GM12878 (cell line): ENCODE measurements at regions not wholly inside any gene's neighbourhood (a gene's known extent, or its start where the extent isn't known, plus 50 kb on each side); places are given as distances from the start of the nearest gene placed in this dataset.

Experiments used
- BCL11A ChIP-seq: IDR thresholded peaks from 2 replicates; pipeline ENCODE4 v1.6.1; 2011; ENCODE audit warnings: low read depth, low read length
- CTCF ChIP-seq, 3 experiments: IDR thresholded peaks in 2 of 3; conservative IDR thresholded peaks in 1 of 3; 2 replicates each; pipeline ENCODE4 v1.5.1; 2011; ENCODE audit warnings: low read depth in 3 of 3, low read length in 3 of 3, mild to moderate bottlenecking in 3 of 3, control low read depth in 2 of 3, moderate library complexity in 2 of 3, inconsistent platforms in 1 of 3, mixed read lengths in 1 of 3; ENCODE audit not compliant: control insufficient read depth in 2 of 3, insufficient read depth in 1 of 3; ENCODE audit errors: extremely low read depth in 1 of 3
- EGR1 ChIP-seq, 2 experiments: IDR thresholded peaks; 1 replicate in 1 of 2; 2 replicates in 1 of 2; pipeline ENCODE4 v1.6.1; 2011 to 2012; ENCODE audit warnings: low read depth in 2 of 2, low read length in 2 of 2, borderline replicate concordance in 1 of 2, mild to moderate bottlenecking in 1 of 2, moderate library complexity in 1 of 2
- FOXM1 ChIP-seq: IDR thresholded peaks from 2 replicates; pipeline ENCODE4 v1.6.1; 2012; ENCODE audit warnings: low read depth, mild to moderate bottlenecking, inconsistent platforms, low read length, moderate library complexity
- IKZF1 ChIP-seq: fragments of 450-650 bp; conservative IDR thresholded peaks from 2 replicates; pipeline ENCODE4 v1.6.1; 2017; ENCODE audit warnings: antibody characterized with exemption, mild to moderate bottlenecking
- MAX ChIP-seq: IDR thresholded peaks from 2 replicates; pipeline ENCODE4 v1.6.1; 2012; ENCODE audit warnings: low read depth, low read length, improper control_type of control experiment
- NFIC ChIP-seq: IDR thresholded peaks from 2 replicates; pipeline ENCODE4 v1.6.1; 2012; ENCODE audit warnings: low read depth, mild to moderate bottlenecking, inconsistent platforms, low read length, moderate library complexity
- PKNOX1 ChIP-seq: fragments of 450-650 bp; IDR thresholded peaks from 2 replicates; pipeline ENCODE4 v1.6.1; 2016; ENCODE audit warnings: mild to moderate bottlenecking
- POLR2AphosphoS5 ChIP-seq: IDR thresholded peaks from 2 replicates; pipeline ENCODE4 v1.6.1; 2011; ENCODE audit warnings: mild to moderate bottlenecking, low read length, inconsistent platforms
- RAD21 ChIP-seq: IDR thresholded peaks from 2 replicates; pipeline ENCODE4 v1.6.1; 2011; ENCODE audit warnings: mild to moderate bottlenecking, low read depth, low read length, moderate library complexity; ENCODE audit not compliant: insufficient read depth
- REST ChIP-seq: IDR thresholded peaks from 2 replicates; pipeline ENCODE4 v1.6.1; 2012; ENCODE audit warnings: mild to moderate bottlenecking, low read depth, low read length
- YY1 ChIP-seq: IDR thresholded peaks from 2 replicates; pipeline ENCODE4 v1.6.1; 2011; ENCODE audit warnings: low read depth, mild to moderate bottlenecking, low read length
- ZBTB11 ChIP-seq: fragments of 450-650 bp; formaldehyde crosslinking; IDR thresholded peaks from 2 replicates; pipeline ENCODE4 v1.5.0; 2022; ENCODE audit warnings: mild to moderate bottlenecking, missing genetic modification characterization

- TF ChIP-seq PKNOX1 = no peak
- no peak for TF ChIP-seq YY1
- TF ChIP-seq CTCF (IDR thresholded peaks at IDR 0.05 in 2 of 3, conservative IDR thresholded peaks at IDR 0.05 in 1 of 3; ENCODE audit: control insufficient read depth in 2 of 3, extremely low read depth in 1 of 3, insufficient read depth in 1 of 3, low read depth in 3 of 3, low read length in 3 of 3) = no peak
- no peak for TF ChIP-seq MAX
- TF ChIP-seq EGR1 (IDR thresholded peaks at IDR 0.05; ENCODE audit: borderline replicate concordance in 1 of 2, low read depth in 2 of 2, low read length in 2 of 2) = no peak
- no peak for TF ChIP-seq FOXM1
- TF ChIP-seq REST = no peak
- no peak for TF ChIP-seq NFIC
- no peak for TF ChIP-seq RAD21
- no peak for TF ChIP-seq IKZF1
- no peak for TF ChIP-seq ZBTB11 (CRISPR knock-in tag)
- TF ChIP-seq BCL11A = no peak
- no peak for TF ChIP-seq POLR2AphosphoS5
Measured at GRCh38 chr1:71294178-71294577, 213.3 kb upstream of the ZRANB2 start.
